Natural killer cell treated with Interleukin-12 subunit alpha and Interleukin-12 subunit beta and Interleukin-15 and Interleukin-18, amount 100 ng/mL, for 72 hours (primary cell): ENCODE measurements at regions not wholly inside any gene's neighbourhood (a gene's known extent, or its start where the extent isn't known, plus 50 kb on each side); places are given as distances from the start of the nearest gene placed in this dataset.

Experiments
- ATAC-seq, 2 donors: fragments of 150-1000 bp; cut with Tn5 transposase in 1 of 2; sonication (Bioruptor Pico), chemical (Tn5 transposase) in 1 of 2; 2 replicates each; pipeline ENCODE4 v1.10.0; 2021
- DNase-seq: peaks from one replicate; pipeline ENCODE4 v3.0.0; 2022; ENCODE audit warnings: low spot score
- H3K27ac Mint-ChIP-seq, 2 donors: 1 replicate in 1 of 2; 2 replicates in 1 of 2; pipeline ENCODE4 v1.8.0; 2022; ENCODE audit warnings: mixed read lengths in 2 of 2, mild to moderate bottlenecking in 1 of 2, moderate library complexity in 1 of 2
- H3K27me3 Mint-ChIP-seq, 2 donors: 1 replicate in 1 of 2; 2 replicates in 1 of 2; pipeline ENCODE4 v1.8.0; 2022; ENCODE audit warnings: mixed read lengths in 2 of 2
- H3K36me3 Mint-ChIP-seq: one replicate; pipeline ENCODE4 v1.8.0; 2022; ENCODE audit warnings: mixed read lengths
- H3K4me1 Mint-ChIP-seq, 2 donors: 1 replicate in 1 of 2; 2 replicates in 1 of 2; pipeline ENCODE4 v1.8.0; 2022; ENCODE audit warnings: low read depth in 2 of 2, mixed read lengths in 2 of 2, mild to moderate bottlenecking in 1 of 2
- H3K4me3 Mint-ChIP-seq: one replicate; pipeline ENCODE4 v1.8.0; 2022; ENCODE audit warnings: mixed read lengths
- H3K9me3 Mint-ChIP-seq: 2 replicates; pipeline ENCODE4 v1.8.0; 2022; ENCODE audit warnings: mixed read lengths

DNA sequence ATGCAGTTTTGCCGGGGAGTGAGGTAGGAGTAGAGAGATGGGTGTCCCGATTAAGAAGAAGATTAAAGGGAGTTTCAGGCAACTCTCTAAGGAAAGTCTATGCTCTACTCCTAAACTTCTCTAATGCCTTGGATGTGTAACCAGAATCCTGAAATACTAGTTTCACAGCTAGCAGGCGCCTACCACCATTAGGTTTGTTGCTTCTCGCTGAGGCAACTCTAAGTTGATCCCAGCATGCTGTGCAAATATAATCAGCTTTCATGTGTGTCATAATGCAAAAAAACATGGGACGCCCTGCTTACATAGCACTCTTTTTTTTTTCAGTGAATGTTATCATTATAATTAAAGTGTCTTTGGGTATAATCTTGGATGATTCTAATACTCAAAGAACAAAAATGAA lies 50.4 kb upstream of the FAM3C start:
- peaks cover 1% of the 10 kb centered on the region for H3K9me3 Mint-ChIP-seq
- H3K4me1 Mint-ChIP-seq, result peaks cover 5% of the 10 kb centered on the region in 2 donors
- H3K27ac Mint-ChIP-seq, result no peak overlapping the region
- no peaks in the 10 kb centered on the region for H3K36me3 Mint-ChIP-seq
- ATAC-seq, result no peak
- no peak for DNase-seq
- no peak overlapping the region for H3K4me3 Mint-ChIP-seq
- no peaks in the 10 kb centered on the region for H3K27me3 Mint-ChIP-seq
